ENCODE measurements at regions not wholly inside any gene's neighbourhood (a gene's known extent, or its start where the extent isn't known, plus 50 kb on each side); places are given as distances from the start of the nearest gene placed in this dataset.

DNA sequence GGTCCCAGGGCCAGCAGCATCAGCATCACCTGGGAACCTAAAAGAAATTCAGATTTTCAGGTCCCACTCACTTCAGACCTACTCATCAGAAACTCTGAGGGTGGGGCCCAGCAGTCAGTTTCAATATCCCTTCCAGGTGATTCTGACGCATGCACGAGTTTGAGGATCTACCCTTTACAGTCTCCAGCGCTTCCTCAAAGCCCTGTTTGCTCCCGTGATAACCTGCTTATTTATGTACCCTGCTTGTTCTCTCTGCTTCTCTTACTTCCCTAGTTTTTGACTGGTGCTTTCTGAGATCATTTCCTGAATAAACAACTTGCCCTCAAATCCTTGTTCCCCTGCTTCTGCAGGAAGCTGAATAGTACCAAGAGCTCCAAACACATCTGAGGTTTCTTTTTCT is 245.3 kb downstream of the ZNF621 start:
- ChIA-PET CTCF (ENCODE audit: low intra/inter-chr PET ratio) (no interaction called here), POLR2A (no interaction called here)
- H3K4me3 ChIP-seq, result no peak overlapping the region
- DNase-seq (ENCODE audit: extremely low read depth in 1 of 4, low spot score in 3 of 4), result no peak
- H4K20me1 ChIP-seq (replicated peaks; ENCODE audit: control insufficient read depth, insufficient read depth, low read length), result no peaks in the 10 kb centered on the region
- WGBS (ENCODE audit: insufficient coverage, low coverage, missing lambda C conversion rate), result 0% methylated on average over 4 of the region's 4 CpGs
- H3K9me1 ChIP-seq (ENCODE audit: control insufficient read depth, insufficient read depth, low read length), result no peaks in the 10 kb centered on the region
- intact Hi-C loops (cut with micrococcal nuclease), result no loop called here
- no peak overlapping the region for H2AFZ ChIP-seq (ENCODE audit: low read depth, low read length)
- in situ Hi-C loops (cut with MboI), result no loop called here
- H3K36me3 ChIP-seq (ENCODE audit: control insufficient read depth, insufficient read depth, low read length), result no peaks in the 10 kb centered on the region
- H3K4me2 ChIP-seq (ENCODE audit: insufficient read depth, low read length), result no peak overlapping the region
- no TSS peak for BruUV-seq (replicated peaks)
- H3K79me2 ChIP-seq (ENCODE audit: control insufficient read depth, insufficient read depth, low read length), result no peaks in the 10 kb centered on the region
- no peak for FAIRE-seq
- TF ChIP-seq, protein P1, sequence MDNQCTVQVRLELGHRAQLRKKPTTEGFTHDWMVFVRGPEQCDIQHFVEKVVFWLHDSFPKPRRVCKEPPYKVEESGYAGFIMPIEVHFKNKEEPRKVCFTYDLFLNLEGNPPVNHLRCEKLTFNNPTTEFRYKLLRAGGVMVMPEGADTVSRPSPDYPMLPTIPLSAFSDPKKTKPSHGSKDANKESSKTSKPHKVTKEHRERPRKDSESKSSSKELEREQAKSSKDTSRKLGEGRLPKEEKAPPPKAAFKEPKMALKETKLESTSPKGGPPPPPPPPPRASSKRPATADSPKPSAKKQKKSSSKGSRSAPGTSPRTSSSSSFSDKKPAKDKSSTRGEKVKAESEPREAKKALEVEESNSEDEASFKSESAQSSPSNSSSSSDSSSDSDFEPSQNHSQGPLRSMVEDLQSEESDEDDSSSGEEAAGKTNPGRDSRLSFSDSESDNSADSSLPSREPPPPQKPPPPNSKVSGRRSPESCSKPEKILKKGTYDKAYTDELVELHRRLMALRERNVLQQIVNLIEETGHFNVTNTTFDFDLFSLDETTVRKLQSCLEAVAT (IDR thresholded peaks at IDR 0.05), result no peak
- no peak for TF ChIP-seq IFI16 (CRISPR knock-in tag; IDR thresholded peaks at IDR 0.05)
- TF ChIP-seq MCM5 (IDR thresholded peaks at IDR 0.05; ENCODE audit: low read depth), result no peak
- TF ChIP-seq CHD2 (IDR thresholded peaks at IDR 0.05; ENCODE audit: low read depth, low read length), result no peak
- no peaks in the 10 kb centered on the region for H3K4me1 ChIP-seq (replicated peaks in 1 of 2; ENCODE audit: control insufficient read depth in 2 of 2, insufficient read depth in 2 of 2, low read length in 2 of 2)
- H3K27ac ChIP-seq (ENCODE audit: extremely low read depth, low read depth, low read length), result no peak overlapping the region
- H3K9me3 ChIP-seq (replicated peaks; ENCODE audit: control insufficient read depth, insufficient read depth, low read depth, low read length), result no peaks in the 10 kb centered on the region
- no peak overlapping the region for H3K9ac ChIP-seq (ENCODE audit: insufficient read depth in 1 of 2, low read depth in 2 of 2, low read length in 2 of 2)
- H3K27me3 ChIP-seq (ENCODE audit: control insufficient read depth in 2 of 2, insufficient read depth in 2 of 2, low read length in 2 of 2), result no peaks in the 10 kb centered on the region
- no peak for ATAC-seq

DNA sequence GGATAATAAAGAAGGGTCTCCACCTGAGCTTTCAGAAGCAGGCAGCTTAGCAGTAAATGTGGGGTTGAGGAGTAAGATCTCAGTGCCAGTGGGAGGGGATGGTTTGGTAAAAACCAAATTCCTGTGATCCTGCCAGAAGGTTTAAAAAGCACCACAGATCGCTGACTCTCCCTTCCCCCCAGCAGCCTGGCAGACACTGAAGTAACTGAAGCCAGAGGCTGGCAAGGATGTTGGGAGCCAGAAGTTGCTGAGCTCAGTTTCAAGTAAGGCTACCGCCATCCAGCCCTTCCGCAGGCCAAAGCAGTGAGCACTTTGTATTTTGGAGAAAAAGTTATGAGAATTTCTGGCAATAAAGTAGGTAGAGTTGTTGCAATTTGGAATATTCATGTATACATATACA is 246.4 kb downstream of the ZNF621 start:
- no peak overlapping the region for H2AFZ ChIP-seq (ENCODE audit: low read depth, low read length)
- DNase-seq (ENCODE audit: extremely low read depth in 1 of 4, low spot score in 3 of 4) (no peak), ATAC-seq (no peak), FAIRE-seq (no peak)
- ChIA-PET POLR2A (no interaction called here), CTCF (ENCODE audit: low intra/inter-chr PET ratio) (no interaction called here)
- no peak overlapping the region for H3K4me2 ChIP-seq (ENCODE audit: insufficient read depth, low read length)
- H3K9me3 ChIP-seq (replicated peaks; ENCODE audit: control insufficient read depth, insufficient read depth, low read depth, low read length), result no peaks in the 10 kb centered on the region
- no peaks in the 10 kb centered on the region for H4K20me1 ChIP-seq (replicated peaks; ENCODE audit: control insufficient read depth, insufficient read depth, low read length)
- H3K4me3 ChIP-seq, result no peak overlapping the region
- no peak overlapping the region for H3K27ac ChIP-seq (ENCODE audit: extremely low read depth, low read depth, low read length)
- H3K4me1 ChIP-seq (replicated peaks in 1 of 2; ENCODE audit: control insufficient read depth in 2 of 2, insufficient read depth in 2 of 2, low read length in 2 of 2), result no peaks in the 10 kb centered on the region
- no TSS peak for BruUV-seq (replicated peaks)
- H3K79me2 ChIP-seq (ENCODE audit: control insufficient read depth, insufficient read depth, low read length), result no peaks in the 10 kb centered on the region
- no peaks in the 10 kb centered on the region for H3K36me3 ChIP-seq (ENCODE audit: control insufficient read depth, insufficient read depth, low read length)
- no peak overlapping the region for H3K9ac ChIP-seq (ENCODE audit: insufficient read depth in 1 of 2, low read depth in 2 of 2, low read length in 2 of 2)
- WGBS (ENCODE audit: insufficient coverage, low coverage, missing lambda C conversion rate), result 0% methylated on average over 3 of the region's 3 CpGs
- intact Hi-C loops (cut with micrococcal nuclease), result no loop called here
- H3K27me3 ChIP-seq (ENCODE audit: control insufficient read depth in 2 of 2, insufficient read depth in 2 of 2, low read length in 2 of 2), result no peaks in the 10 kb centered on the region
- in situ Hi-C loops (cut with MboI), result no loop called here
- no peaks in the 10 kb centered on the region for H3K9me1 ChIP-seq (ENCODE audit: control insufficient read depth, insufficient read depth, low read length)
- no peak for TF ChIP-seq RBM34 (IDR thresholded peaks at IDR 0.05; ENCODE audit: borderline replicate concordance, insufficient read depth, low read length)
- TF ChIP-seq, protein P2, sequence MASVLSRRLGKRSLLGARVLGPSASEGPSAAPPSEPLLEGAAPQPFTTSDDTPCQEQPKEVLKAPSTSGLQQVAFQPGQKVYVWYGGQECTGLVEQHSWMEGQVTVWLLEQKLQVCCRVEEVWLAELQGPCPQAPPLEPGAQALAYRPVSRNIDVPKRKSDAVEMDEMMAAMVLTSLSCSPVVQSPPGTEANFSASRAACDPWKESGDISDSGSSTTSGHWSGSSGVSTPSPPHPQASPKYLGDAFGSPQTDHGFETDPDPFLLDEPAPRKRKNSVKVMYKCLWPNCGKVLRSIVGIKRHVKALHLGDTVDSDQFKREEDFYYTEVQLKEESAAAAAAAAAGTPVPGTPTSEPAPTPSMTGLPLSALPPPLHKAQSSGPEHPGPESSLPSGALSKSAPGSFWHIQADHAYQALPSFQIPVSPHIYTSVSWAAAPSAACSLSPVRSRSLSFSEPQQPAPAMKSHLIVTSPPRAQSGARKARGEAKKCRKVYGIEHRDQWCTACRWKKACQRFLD (CRISPR knock-in tag; IDR thresholded peaks at IDR 0.05), result no peak
- TF ChIP-seq, protein P3, sequence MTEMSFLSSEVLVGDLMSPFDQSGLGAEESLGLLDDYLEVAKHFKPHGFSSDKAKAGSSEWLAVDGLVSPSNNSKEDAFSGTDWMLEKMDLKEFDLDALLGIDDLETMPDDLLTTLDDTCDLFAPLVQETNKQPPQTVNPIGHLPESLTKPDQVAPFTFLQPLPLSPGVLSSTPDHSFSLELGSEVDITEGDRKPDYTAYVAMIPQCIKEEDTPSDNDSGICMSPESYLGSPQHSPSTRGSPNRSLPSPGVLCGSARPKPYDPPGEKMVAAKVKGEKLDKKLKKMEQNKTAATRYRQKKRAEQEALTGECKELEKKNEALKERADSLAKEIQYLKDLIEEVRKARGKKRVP (CRISPR knock-in tag; IDR thresholded peaks at IDR 0.05), result no peak
- no peak for TF ChIP-seq KDM2B (CRISPR knock-in tag; IDR thresholded peaks at IDR 0.05)
- TF ChIP-seq, protein P4, sequence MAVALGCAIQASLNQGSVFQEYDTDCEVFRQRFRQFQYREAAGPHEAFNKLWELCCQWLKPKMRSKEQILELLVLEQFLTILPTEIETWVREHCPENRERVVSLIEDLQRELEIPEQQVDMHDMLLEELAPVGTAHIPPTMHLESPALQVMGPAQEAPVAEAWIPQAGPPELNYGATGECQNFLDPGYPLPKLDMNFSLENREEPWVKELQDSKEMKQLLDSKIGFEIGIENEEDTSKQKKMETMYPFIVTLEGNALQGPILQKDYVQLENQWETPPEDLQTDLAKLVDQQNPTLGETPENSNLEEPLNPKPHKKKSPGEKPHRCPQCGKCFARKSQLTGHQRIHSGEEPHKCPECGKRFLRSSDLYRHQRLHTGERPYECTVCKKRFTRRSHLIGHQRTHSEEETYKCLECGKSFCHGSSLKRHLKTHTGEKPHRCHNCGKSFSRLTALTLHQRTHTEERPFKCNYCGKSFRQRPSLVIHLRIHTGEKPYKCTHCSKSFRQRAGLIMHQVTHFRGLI (CRISPR knock-in tag; IDR thresholded peaks at IDR 0.05), result no peak
- no peak for TF ChIP-seq ZSCAN32 (CRISPR knock-in tag; IDR thresholded peaks at IDR 0.05)
- TF ChIP-seq HDAC2 (IDR thresholded peaks at IDR 0.05), result no peak
- TF ChIP-seq ARID1B (IDR thresholded peaks at IDR 0.05), result no peak
- no peak for TF ChIP-seq CBFA2T2 (conservative IDR thresholded peaks at IDR 0.05)
- TF ChIP-seq TAL1 (IDR thresholded peaks at IDR 0.05), result no peak
